HG02642 (cell line): ENCODE measurements at regions not wholly inside any gene's neighbourhood (a gene's known extent, or its start where the extent isn't known, plus 50 kb on each side); places are given as distances from the start of the nearest gene placed in this dataset.

ENCODE experiments used
- ATAC-seq: cut with Tn5 transposase; IDR thresholded peaks from one replicate; pipeline ENCODE4 v1.9.1; 2021; ENCODE audit warnings: mild to moderate bottlenecking; ENCODE audit not compliant: unreplicated experiment, poor library complexity

- ATAC-seq, result no peak
Observed at GRCh38 chr15:39040861-39041260, 476.2 kb upstream of the RASGRP1 start.

GRCh38 chr15:39041979-39042495, 477.4 kb upstream of the RASGRP1 start:
- ATAC-seq, result no peak

GRCh38 chr15:39051626-39052322, 487.2 kb upstream of the RASGRP1 start:
- ATAC-seq, result no peak

DNA sequence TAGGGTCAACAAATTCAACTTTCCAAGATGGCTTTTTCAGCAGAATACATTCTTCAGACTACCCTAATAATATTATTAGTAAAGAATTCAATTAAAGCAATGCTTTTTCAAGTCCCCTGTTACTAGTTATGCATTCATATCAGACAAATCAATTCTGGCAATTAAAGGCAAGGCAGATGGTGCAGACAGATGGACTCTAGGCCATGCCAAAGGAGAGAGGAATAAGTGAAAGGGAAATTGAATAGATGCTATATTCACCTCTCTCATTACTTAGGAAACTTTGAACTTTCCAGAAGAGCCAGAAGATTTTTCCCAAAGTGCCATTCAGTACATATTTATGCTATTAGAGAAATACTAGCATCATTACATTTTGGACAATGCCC, 487.7 kb upstream of the RASGRP1 start:
- ATAC-seq, result no peak

DNA sequence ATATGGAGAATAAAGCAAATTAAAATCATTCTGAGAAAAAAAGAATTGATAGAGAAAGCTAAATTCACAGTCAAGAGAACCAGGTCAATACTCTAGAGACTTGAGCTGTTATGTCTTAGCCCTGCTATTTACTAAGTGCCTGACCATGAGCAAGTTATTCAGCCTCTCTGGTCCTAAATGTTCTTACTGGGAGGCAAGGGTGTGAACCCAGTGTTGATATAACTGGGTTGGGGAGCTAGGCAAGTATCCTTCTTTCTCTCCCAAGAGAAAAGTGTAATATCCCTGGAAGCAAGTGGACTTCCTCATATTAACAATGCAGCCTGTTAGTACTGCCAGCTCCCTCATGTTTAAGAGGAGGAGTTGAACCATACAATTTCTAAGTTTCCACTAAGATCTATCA, 488.9 kb upstream of the RASGRP1 start:
- ATAC-seq, result no peak

DNA sequence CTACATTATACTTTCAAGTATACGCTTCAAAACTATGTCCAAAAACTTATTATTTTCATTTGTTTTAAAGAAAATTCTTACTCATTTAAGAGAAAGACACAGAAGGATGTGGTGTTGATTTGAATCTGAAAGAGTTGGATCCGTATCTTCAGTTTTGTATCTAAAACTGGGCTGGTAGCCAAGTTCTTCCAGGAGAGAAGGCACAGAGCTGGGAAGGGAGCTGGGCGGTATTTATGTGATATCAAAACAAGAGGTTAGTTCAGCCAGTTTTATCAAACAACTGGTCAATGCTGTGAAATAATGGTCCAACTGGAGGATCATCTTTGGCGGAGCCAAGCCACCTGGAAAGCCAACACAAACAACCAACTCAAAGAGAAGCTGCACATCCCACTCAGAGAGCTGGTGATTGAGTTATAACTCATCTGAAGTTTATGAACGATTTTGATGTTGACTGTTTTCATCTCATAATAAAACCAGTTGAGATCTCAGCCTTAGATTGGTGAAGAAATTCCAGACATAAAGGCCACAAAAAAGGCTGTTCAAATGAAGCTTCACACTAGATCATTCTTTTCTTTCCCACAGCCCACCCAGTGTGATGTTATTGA, 489.6 kb upstream of the RASGRP1 start:
- ATAC-seq, result no peak

GRCh38 chr15:39056357-39056756, 491.7 kb upstream of the RASGRP1 start:
- ATAC-seq, result no peak

- no peak for ATAC-seq
Observed at GRCh38 chr15:39058351-39059131, 493.9 kb upstream of the RASGRP1 start.

GRCh38 chr15:39059917-39060316, 495.3 kb upstream of the RASGRP1 start:
- ATAC-seq, result no peak

DNA sequence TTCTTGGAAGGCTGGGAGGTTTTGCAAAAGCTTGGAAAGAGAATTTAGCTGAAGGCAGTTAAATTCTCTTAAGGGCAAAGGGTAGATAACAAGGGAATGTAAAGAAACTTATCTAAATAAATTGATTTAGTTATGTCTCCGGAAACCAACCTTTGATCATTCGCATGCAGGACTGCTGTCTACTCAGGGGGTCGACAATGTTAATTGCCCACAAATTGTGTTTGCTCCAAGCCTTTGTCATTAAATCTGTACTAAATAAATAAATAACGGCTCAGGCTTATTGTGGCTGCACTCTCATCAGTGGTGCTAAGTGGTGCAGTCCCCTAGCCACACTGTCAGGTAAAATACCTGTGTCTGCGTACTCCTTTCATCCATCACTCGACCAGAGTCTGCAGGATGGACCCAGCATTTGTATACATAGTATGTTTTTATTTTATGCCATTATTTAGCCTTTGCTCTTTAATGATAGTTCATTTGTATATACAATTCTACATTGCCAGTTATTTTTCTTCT, 497.4 kb upstream of the RASGRP1 start:
- no peak for ATAC-seq

DNA sequence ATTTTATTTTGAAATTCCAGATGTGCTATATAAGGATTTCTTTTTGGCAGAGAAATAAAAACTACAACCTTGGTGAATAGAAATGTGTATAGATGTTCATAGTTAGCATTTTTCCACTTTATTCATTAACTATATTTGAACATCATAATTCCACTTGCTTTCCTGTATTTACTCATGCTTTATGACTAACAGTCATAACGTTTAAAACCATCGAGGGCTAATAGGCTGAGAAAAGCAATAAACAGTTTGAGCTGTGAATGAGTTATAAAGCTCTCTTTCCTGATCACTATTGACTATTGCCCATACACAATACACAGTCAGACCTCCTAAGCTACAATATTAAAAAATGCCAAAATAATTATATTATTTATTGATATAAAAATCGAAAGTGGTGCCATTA, 502.1 kb upstream of the RASGRP1 start:
- no peak for ATAC-seq

DNA sequence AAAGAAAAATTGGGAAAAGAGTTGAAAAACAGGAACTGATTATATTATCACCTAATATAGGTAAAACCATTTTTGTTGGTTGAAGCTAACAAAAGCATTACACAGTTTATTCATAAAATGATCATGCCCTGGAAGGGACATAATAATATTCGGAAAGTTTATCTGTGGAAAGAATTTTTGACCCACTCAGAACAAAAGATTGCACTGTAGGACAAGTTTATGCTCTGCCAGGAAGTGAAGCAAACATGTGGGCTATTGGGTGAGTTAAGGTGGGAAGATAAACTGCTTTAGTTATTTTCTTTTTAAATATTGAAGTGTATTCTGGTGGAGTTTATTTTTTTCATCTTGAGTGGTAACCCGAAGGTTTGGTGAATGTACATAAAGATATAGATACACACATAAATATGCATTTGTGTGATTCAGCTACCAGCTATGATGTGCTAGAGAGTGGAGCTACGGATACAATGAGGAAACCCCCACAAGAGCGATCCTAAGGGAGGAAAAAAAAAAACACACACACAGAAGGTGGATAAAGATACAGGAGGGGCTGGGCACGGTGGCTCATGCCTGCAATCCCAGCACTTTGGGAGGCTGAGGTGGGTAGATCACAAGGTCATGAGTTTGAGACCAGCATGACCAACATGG, 506.4 kb upstream of the THBS1 start:
- no peak for ATAC-seq

GRCh38 chr15:39075311-39075710, 505.6 kb upstream of the THBS1 start:
- ATAC-seq, result no peak

- ATAC-seq, result no peak
Observed at GRCh38 chr15:39075756-39076341, 505.0 kb upstream of the THBS1 start.

- no peak for ATAC-seq
Observed at GRCh38 chr15:39078026-39078425, 502.9 kb upstream of the THBS1 start.

DNA sequence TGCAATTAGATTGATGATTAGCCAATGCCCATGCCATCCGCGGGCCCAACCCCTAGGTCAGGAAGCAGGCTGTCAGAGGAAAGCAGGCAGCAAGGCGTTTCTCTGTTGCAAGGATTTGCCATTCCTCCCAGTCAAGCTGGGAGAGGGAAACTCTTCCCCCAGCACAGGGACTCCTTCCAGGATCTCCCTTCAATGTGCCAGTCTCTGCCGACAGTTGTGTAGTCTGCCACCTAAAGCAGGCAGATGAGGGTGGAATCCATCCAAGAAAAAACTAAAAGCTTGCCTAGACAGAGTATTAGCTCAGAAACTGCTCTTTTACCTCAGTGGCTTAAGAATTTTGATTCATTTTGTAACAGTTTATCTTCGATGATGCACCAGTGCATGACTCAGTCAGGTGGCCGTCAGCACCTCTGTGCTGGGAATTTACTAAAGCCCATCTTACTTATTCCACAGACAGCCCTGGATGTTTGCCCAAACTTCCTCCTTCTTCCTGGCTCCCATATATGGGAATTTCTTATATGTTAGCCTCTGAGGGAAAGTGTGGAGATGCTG, 501.5 kb upstream of the THBS1 start:
- ATAC-seq, result no peak

DNA sequence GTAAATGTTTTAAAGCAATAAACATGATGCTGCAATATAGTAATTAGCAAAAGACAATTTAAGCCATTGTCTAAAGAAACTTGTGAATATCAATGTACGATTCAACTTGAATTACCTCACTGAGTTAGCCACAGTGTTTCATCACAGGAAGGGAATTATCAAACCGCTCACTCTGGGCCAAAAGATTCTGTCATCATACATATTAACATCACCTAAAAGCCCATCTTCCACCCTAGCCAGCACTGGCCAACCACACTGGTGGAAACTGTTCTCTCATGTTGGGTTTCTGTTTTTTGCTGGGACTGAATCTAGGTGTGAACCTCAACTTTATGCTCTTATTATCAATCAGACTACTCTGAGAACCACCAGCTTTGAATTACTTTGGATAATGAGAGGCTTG, 497.7 kb upstream of the THBS1 start:
- ATAC-seq, result no peak

DNA sequence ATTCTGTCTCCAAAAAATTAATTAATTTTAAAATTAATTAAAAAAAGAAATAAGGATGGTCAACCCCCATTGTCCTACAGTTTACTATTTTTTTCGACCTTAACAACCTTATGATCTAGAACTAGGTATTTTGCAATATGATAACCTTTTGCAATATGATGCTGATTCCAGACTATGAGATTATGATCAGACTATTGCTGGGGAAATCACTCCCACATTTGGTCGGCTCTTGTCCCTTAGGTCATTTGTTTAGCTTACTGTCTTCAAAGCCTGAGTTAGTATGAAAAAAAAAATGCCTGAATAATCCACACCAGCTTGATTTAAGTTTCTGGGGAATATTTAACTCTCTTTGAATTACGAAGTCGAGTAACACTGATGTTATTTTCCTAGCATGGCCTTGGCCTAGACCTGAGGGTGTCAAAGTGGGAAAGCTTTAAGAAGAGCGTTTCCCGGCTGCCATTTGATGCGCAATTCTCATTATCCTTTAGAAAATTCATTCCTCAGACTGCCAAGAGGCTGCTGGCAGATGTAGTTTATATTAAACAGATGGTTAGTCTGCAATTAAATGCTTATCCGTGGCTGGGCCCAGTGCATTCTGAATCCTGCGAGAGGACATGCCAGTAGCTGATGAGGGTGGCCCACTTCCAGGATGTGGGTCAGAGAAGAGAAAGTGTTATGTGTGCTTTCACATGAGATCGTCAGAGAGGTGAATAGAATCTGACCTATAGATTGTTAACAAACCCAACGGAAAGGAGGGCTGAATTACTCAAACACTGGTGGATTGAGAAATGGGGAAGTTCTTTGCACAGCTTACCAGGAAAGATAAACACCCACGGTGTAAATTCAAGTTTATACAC, 496.0 kb upstream of the THBS1 start:
- ATAC-seq, result no peak

DNA sequence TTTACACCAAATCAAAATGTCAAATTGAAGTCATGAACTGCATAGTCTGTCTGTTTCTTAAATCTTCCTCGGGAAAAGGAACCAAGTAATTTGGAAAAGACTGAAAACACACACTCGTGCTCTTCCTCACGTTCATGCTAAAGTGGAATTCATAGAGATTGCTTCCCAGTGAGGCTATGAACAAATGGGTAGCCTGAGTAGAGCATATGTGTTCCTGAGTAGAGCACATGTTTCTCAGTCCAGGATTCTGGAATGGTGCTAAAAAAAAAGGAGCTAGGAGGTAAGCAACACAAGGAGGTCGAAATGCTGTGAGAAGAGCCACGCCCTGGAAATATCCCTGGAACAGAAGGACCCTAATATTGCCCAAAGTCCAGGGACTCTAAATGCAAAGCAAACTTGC, 494.2 kb upstream of the THBS1 start:
- no peak for ATAC-seq
